GM23248 (cell line): ENCODE measurements at regions not wholly inside any gene's neighbourhood (a gene's known extent, or its start where the extent isn't known, plus 50 kb on each side); places are given as distances from the start of the nearest gene placed in this dataset.

Source experiments
- EZH2 ChIP-seq: fragments of 200-600 bp; sonication (generic); IDR thresholded peaks from 2 replicates; pipeline ENCODE4 v1.6.1; 2018; ENCODE audit warnings: antibody characterized with exemption, mild to moderate bottlenecking; ENCODE audit not compliant: insufficient read depth, poor library complexity, severe bottlenecking
- EZH2phosphoT487 ChIP-seq: fragments of 200-600 bp; sonication (generic); IDR thresholded peaks from 2 replicates; pipeline ENCODE4 v1.6.1; 2018; ENCODE audit warnings: antibody characterized with exemption, moderate library complexity, mild to moderate bottlenecking, low read depth; ENCODE audit not compliant: insufficient read depth

GRCh38 chr5:118605761-118606160 is 382.6 kb downstream of the DTWD2 start:
- no peak for TF ChIP-seq EZH2
- no peak for TF ChIP-seq EZH2phosphoT487
